GM21717 (cell line): ENCODE measurements at regions not wholly inside any gene's neighbourhood (a gene's known extent, or its start where the extent isn't known, plus 50 kb on each side); places are given as distances from the start of the nearest gene placed in this dataset.
A peak's percentile ranks its signal among the peaks of the same experiment; 100 is the strongest.
"Not testable (repeated sequence)": the region's sequence is repeated elsewhere in the genome, so short reads cannot be mapped to it uniquely, and the experiment has no call there.

Experiments
- ATAC-seq: cut with Tn5 transposase; IDR thresholded peaks from one replicate; pipeline ENCODE4 v1.9.1; 2021; ENCODE audit warnings: mild to moderate bottlenecking, moderate library complexity; ENCODE audit not compliant: unreplicated experiment

- ATAC-seq = no peak
Observed at GRCh38 chr1:195715652-195716051, 892.6 kb downstream of the KCNT2 start.

GRCh38 chr1:195714248-195714647 lies 894.0 kb downstream of the KCNT2 start:
- ATAC-seq = no peak

DNA sequence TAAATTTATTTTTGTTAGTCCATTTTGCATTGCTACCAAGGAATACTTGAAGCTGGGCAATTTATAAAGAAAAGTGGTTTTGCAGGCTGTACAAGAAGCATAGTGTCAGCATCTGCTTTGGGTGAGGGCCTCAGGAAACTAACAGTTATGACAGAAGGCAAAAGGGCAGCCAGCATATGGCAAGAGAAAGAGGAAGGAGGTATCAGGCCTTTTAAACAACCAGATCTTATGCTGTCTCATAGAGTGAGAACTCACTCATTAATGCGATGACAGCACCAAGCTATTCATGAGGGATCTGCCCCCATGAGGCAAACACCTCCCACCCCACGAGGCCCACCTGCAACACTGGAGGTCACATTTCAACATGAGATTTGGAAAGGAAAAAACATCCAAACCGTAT lies 898.4 kb downstream of the KCNT2 start:
- no peak for ATAC-seq

- no peak for ATAC-seq
Observed at GRCh38 chr1:195704028-195704427, 904.2 kb downstream of the KCNT2 start.

GRCh38 chr1:195701149-195701548 lies 907.1 kb downstream of the KCNT2 start:
- ATAC-seq = no peak

GRCh38 chr1:195697130-195697529 lies 911.1 kb downstream of the KCNT2 start:
- peak; percentile 99 for ATAC-seq

DNA sequence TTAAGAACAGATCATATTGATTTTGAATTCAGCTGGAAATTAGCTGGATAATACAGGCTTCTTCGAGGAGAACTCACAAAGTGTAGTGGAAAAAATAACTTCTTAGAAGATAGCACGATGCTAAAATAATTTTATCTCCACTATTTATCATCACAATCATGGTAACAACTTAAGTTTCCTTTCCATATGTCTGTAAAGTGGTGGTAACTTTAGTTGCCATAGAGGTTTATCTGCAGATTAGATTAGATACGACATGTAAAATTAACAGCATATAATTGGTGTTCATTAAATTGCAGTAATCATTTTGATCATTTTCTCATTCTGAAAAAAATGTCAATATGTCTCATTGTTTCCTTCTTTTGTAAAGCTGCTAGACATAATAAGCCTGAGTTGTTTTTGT lies 921.5 kb downstream of the KCNT2 start:
- no peak for ATAC-seq

DNA sequence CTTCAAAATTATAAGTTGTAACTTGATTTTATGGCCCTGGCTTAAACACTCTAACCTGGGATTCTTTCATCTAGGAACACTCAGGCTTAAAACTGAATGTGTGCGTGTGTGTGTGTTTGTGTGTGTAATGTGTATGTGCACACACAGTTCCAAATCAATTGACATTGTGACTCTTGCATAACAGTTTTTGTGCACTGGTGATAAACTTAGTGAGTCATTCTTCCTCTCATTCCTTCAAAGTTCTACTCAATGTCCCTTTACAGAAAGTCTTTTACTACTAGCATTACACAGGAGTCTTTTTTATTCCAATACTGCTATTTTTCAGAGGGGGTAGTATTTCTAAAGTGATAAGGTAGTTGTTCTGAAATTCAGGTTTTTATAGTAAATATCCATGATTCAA lies 943.6 kb downstream of the KCNT2 start:
- no peak for ATAC-seq

- no peak for ATAC-seq
Observed at GRCh38 chr1:195663549-195664280, 944.5 kb downstream of the KCNT2 start.

GRCh38 chr1:195656780-195657179 lies 951.5 kb downstream of the KCNT2 start:
- no peak for ATAC-seq

DNA sequence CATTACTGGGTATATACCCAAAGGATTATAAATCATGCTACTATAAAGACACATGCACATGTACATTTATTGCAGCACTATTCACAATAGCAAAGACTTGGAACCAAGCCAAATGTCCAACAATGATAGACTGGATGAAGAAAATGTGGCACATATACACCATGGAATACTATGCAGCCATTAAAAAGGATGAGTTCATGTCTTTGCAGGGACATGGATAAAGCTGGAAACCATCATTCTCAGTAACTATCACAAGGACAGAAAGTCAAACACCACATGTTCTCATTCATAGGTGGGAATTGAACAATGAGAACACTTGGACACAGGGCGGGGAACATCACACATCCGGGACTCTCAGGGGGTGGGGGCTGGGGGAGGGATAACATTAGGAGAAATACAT lies 959.4 kb downstream of the KCNT2 start:
- ATAC-seq = not testable (repeated sequence)

DNA sequence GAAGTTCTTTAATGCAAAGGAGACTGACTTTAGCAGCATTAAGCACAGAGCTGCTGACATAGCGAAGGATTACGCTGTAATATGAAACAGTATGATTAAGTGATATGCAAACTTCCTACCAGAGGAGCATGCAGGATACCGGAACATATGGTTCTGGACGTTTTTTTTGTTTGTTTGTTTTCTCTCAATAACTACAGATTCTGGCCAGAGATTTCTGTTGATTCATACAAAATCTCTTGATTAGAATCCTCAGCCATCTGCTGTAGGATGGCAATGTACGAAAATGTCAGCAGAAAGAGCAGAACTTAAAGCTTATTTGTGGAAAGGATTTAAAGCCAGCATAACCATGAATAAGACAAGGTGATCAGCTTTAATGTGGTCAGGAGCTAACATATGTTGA lies 970.7 kb downstream of the KCNT2 start:
- no peak for ATAC-seq

GRCh38 chr1:195618287-195618686 lies 990.0 kb downstream of the KCNT2 start:
- ATAC-seq = peak; percentile 53

DNA sequence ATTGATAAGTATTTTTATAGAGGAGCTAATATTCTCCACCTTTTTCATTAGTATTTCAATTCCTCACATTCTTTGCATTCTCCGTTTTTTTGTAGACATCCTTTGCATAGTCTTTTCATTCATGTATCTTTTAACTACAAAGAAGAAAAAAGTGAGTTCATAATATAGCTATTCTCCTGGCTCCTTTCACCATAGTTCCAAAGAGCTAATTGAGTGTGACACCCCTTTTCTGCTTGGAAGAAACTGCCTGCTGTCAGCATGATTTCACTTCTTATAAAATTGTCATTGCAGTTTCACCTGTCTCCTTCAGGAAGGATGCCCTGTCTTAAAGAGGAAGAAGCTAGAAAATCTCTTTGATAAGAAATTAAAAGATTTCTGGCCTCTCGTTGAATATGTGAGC lies 991.1 kb downstream of the KCNT2 start:
- no peak for ATAC-seq

- ATAC-seq = no peak
Observed at GRCh38 chr1:195608883-195609282, 999.4 kb downstream of the KCNT2 start.

DNA sequence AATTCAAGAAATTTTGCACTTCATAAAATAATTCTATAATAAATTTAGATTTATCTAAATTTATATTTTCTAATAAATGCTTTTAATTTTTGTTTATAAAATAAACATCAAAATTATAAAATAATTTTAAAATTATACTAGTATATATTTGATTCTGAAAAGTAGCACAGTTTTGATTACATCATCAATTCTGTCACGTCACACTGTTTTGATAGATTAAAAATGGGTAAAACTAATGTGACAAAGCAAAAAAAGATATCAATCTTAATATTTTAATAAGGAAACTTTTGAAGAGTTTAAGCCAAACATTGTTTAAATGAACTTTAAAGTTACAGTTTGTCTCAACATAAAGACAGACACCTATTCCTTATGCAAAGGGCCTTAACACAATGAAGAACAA lies 1001.8 kb downstream of the KCNT2 start:
- ATAC-seq = no peak

- ATAC-seq = no peak
Observed at GRCh38 chr1:195604287-195604686, 1004.0 kb downstream of the KCNT2 start.

DNA sequence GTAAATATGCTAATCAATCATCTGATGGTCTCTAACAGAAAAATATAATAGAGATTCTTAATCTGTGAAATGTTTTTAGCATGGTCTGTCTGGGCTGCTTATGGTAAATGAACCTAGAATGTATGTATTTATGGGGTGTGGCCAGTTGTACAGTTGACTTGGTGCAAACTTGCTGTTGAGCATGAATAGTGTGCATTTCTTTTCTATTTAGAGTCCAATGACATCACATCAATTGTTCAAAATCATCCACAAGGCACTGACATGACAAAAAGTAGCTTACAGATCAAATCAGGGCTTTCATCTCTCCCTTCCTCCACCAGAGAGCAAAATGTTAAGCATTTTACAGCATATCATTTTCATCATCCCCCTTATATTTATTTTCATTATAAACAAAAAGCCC lies 1010.3 kb downstream of the KCNT2 start:
- ATAC-seq = no peak

DNA sequence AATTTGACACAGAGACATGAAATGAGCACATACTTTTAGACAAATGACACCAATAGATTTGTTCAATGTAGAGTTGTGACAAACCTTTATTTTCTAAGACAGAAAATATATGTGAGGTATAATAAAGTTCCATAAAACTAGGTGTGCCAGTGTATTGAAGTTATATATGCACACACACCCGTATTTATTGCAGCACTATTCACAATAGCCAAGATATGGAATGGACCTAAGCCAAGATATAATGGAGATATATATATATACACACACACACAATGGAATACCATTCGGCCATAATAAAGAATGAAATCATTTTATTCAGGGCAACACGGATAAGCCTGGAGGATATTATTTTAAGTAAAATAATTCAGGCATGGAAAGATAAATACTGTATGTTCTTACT lies 1013.5 kb downstream of the KCNT2 start:
- ATAC-seq = no peak

DNA sequence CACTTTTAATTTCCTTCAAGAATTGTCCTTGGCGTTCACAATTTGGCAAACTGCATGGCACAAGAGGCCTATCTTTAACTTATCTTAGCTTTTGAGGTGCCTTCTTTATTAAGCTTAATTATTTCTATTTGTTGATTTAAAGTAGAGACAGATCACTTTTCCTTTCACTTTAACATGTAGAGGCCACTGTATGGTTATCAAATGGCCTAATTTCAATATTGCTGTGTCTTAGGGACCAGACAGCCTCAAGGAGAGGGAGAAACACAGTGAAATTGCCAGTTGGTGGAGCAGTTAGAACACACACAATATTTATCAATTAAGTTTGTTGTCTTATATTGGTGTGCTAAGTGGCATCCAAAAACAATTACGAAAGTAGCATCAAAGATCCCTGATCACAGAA lies 1013.9 kb downstream of the KCNT2 start:
- no peak for ATAC-seq

- ATAC-seq = no peak
Observed at GRCh38 chr1:195591917-195592672, 1016.1 kb downstream of the KCNT2 start.

DNA sequence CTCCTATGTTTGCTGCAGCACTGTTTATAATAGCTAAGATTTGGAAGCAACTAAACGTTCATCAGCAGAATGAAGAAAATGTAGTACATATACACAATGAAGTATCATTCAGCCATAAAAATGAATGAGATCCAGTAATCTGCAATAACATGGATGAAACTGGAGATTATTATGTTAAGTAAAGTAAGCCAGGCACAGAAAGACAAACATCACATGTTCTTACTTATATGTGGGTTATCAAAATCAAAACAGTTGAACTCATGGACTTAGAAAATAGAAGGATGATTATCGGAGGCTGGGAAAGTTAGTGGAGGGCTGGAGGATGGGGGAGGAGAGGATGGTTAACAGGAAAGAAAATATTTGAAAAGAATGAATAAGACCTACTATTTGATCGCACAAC lies 1017.6 kb downstream of the KCNT2 start:
- no peak for ATAC-seq
